ENCODE measurements at regions not wholly inside any gene's neighbourhood (a gene's known extent, or its start where the extent isn't known, plus 50 kb on each side); places are given as distances from the start of the nearest gene placed in this dataset.
"Not testable (repeated sequence)": the region's sequence is repeated elsewhere in the genome, so short reads cannot be mapped to it uniquely, and the experiment has no call there.

DNA sequence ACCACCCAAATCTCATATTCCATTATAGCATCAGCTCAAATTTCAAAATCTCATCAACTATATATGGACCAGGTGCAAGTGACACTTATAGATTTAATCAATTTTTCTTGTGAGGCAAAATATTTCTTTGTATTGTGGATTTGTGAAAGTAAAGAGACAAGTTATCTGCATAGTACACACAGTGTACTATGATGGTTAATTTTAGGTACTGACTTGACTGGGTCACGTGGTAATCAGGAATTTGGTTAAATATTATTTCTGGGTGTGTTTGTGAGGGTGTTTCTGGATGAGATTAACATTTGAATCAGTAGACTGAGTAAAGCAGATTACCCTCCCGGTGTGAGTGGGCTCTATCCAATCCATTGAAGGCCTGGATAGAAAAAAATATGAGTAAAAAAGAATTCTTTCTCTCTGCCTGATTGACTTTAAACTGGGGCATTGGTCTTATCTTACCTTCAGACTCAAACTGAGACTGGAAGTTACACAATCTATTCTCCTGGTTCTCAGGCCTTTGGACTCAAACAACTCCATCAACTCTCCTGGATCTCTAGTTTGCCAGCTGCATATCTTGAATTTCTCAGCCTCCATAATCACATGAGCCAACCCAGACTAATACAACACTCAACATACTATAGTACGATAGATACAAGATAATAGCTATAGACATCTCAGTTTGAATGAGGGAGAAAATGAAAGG is 799.9 kb downstream of the NAP1L3 start:
- ATAC-seq; H2AFZ ChIP-seq (ENCODE audit: low read depth, low read length); intact Hi-C loops (cut with micrococcal nuclease); H3K27me3 ChIP-seq (ENCODE audit: control insufficient read depth in 2 of 2, insufficient read depth in 2 of 2, low read length in 2 of 2); H3K27ac ChIP-seq (ENCODE audit: extremely low read depth, low read depth, low read length); BruUV-seq (replicated peaks); DNase-seq (ENCODE audit: extremely low read depth in 1 of 4, low spot score in 3 of 4); H3K9me1 ChIP-seq (ENCODE audit: control insufficient read depth, insufficient read depth, low read length); H3K9me3 ChIP-seq (replicated peaks; ENCODE audit: control insufficient read depth, insufficient read depth, low read depth, low read length); FAIRE-seq; H3K4me2 ChIP-seq (ENCODE audit: insufficient read depth, low read length); H3K4me1 ChIP-seq (replicated peaks in 1 of 2; ENCODE audit: control insufficient read depth in 2 of 2, insufficient read depth in 2 of 2, low read length in 2 of 2); in situ Hi-C loops (cut with MboI); H3K36me3 ChIP-seq (ENCODE audit: control insufficient read depth, insufficient read depth, low read length); CTCF ChIA-PET (ENCODE audit: low intra/inter-chr PET ratio); H3K79me2 ChIP-seq (ENCODE audit: control insufficient read depth, insufficient read depth, low read length); H3K4me3 ChIP-seq; POLR2A ChIA-PET; H4K20me1 ChIP-seq (replicated peaks; ENCODE audit: control insufficient read depth, insufficient read depth, low read length); H3K9ac ChIP-seq (ENCODE audit: insufficient read depth in 1 of 2, low read depth in 2 of 2, low read length in 2 of 2): not testable (repeated sequence)
- WGBS (ENCODE audit: insufficient coverage, low coverage, missing lambda C conversion rate) = 0% methylated on average over 3 of the region's 3 CpGs

DNA sequence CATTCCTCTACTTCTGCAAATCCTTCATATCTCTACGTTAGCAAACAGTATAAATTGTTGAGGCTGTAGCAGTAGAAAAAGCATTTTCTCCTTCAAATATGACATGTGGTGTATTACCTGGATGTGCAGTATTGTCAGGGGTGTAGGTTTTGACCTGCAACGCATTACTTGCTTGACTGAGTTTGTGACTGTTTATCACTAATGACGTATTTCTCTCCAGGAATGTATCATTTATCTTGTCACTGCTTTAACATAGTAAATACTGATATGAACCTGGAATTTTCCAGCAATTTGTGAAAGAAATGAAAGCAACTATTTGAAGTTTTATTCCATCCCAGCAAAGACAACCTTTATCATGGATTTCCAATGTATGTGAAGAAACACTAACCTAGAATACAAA is 823.4 kb downstream of the NAP1L3 start:
- ATAC-seq; H3K36me3 ChIP-seq (ENCODE audit: control insufficient read depth, insufficient read depth, low read length); H3K4me3 ChIP-seq; intact Hi-C loops (cut with micrococcal nuclease); in situ Hi-C loops (cut with MboI); BruUV-seq (replicated peaks); H3K27ac ChIP-seq (ENCODE audit: extremely low read depth, low read depth, low read length); H3K27me3 ChIP-seq (ENCODE audit: control insufficient read depth in 2 of 2, insufficient read depth in 2 of 2, low read length in 2 of 2); POLR2A ChIA-PET; H2AFZ ChIP-seq (ENCODE audit: low read depth, low read length); H3K79me2 ChIP-seq (ENCODE audit: control insufficient read depth, insufficient read depth, low read length); H3K9ac ChIP-seq (ENCODE audit: insufficient read depth in 1 of 2, low read depth in 2 of 2, low read length in 2 of 2); H4K20me1 ChIP-seq (replicated peaks; ENCODE audit: control insufficient read depth, insufficient read depth, low read length); FAIRE-seq; DNase-seq (ENCODE audit: extremely low read depth in 1 of 4, low spot score in 3 of 4); H3K9me3 ChIP-seq (replicated peaks; ENCODE audit: control insufficient read depth, insufficient read depth, low read depth, low read length); H3K4me1 ChIP-seq (replicated peaks in 1 of 2; ENCODE audit: control insufficient read depth in 2 of 2, insufficient read depth in 2 of 2, low read length in 2 of 2); H3K4me2 ChIP-seq (ENCODE audit: insufficient read depth, low read length); CTCF ChIA-PET (ENCODE audit: low intra/inter-chr PET ratio); H3K9me1 ChIP-seq (ENCODE audit: control insufficient read depth, insufficient read depth, low read length): not testable (repeated sequence)
- 0% methylated on average over 3 of the region's 3 CpGs for WGBS (ENCODE audit: insufficient coverage, low coverage, missing lambda C conversion rate)

DNA sequence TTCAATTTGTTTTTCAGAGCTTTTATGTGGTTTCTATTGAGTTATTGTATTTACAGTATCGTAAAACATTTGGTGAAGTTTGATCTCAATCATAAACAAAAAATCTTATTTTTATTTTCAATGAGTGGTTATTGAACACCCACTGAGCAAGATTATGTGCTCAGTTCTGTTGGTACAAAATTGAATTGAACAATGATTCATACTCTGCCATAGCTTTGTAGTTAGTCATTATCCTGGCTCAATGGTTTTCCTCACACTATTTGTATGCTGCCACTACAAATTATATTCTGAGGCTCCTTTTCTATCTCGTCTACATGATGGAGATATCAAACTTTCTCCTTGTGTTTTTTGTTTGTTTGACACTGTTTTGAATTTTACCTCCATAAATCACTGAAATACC is 829.5 kb downstream of the NAP1L3 start:
- H3K27me3 ChIP-seq (ENCODE audit: control insufficient read depth in 2 of 2, insufficient read depth in 2 of 2, low read length in 2 of 2); H3K4me1 ChIP-seq (replicated peaks in 1 of 2; ENCODE audit: control insufficient read depth in 2 of 2, insufficient read depth in 2 of 2, low read length in 2 of 2); H4K20me1 ChIP-seq (replicated peaks; ENCODE audit: control insufficient read depth, insufficient read depth, low read length); H3K79me2 ChIP-seq (ENCODE audit: control insufficient read depth, insufficient read depth, low read length); H3K4me2 ChIP-seq (ENCODE audit: insufficient read depth, low read length); H3K9me3 ChIP-seq (replicated peaks; ENCODE audit: control insufficient read depth, insufficient read depth, low read depth, low read length); BruUV-seq (replicated peaks); CTCF ChIA-PET (ENCODE audit: low intra/inter-chr PET ratio); H3K27ac ChIP-seq (ENCODE audit: extremely low read depth, low read depth, low read length); FAIRE-seq; POLR2A ChIA-PET; H2AFZ ChIP-seq (ENCODE audit: low read depth, low read length); H3K36me3 ChIP-seq (ENCODE audit: control insufficient read depth, insufficient read depth, low read length); DNase-seq (ENCODE audit: extremely low read depth in 1 of 4, low spot score in 3 of 4); H3K9ac ChIP-seq (ENCODE audit: insufficient read depth in 1 of 2, low read depth in 2 of 2, low read length in 2 of 2); H3K9me1 ChIP-seq (ENCODE audit: control insufficient read depth, insufficient read depth, low read length); H3K4me3 ChIP-seq; in situ Hi-C loops (cut with MboI); ATAC-seq; intact Hi-C loops (cut with micrococcal nuclease): not testable (repeated sequence)
- WGBS (ENCODE audit: insufficient coverage, low coverage, missing lambda C conversion rate) = 33% methylated on average over 1 of the region's 2 CpGs

DNA sequence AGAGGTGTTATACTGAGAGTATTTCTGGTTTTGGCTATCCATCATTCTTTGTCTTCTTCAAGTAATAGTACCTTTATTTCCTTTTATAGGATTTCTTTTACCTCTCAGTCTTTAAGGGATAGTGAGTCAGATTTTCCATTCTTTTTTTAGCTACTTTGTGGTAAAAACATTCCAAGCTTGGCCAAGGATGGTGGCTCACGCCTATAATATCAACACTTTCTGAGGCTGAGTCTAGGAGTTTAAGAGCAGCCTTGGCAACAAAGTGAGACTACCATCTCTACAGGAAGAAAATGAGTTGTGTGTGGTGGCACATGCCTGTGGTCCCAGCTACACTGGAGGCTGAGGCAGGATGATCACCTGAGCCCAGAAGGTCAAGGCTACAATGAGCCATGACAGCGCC is 840.6 kb downstream of the NAP1L3 start:
- POLR2A ChIA-PET; H3K4me1 ChIP-seq (replicated peaks in 1 of 2; ENCODE audit: control insufficient read depth in 2 of 2, insufficient read depth in 2 of 2, low read length in 2 of 2); H4K20me1 ChIP-seq (replicated peaks; ENCODE audit: control insufficient read depth, insufficient read depth, low read length); H3K4me3 ChIP-seq; H3K4me2 ChIP-seq (ENCODE audit: insufficient read depth, low read length); CTCF ChIA-PET (ENCODE audit: low intra/inter-chr PET ratio); H2AFZ ChIP-seq (ENCODE audit: low read depth, low read length); H3K79me2 ChIP-seq (ENCODE audit: control insufficient read depth, insufficient read depth, low read length); H3K36me3 ChIP-seq (ENCODE audit: control insufficient read depth, insufficient read depth, low read length); DNase-seq (ENCODE audit: extremely low read depth in 1 of 4, low spot score in 3 of 4); H3K9me1 ChIP-seq (ENCODE audit: control insufficient read depth, insufficient read depth, low read length); BruUV-seq (replicated peaks); in situ Hi-C loops (cut with MboI); H3K9ac ChIP-seq (ENCODE audit: insufficient read depth in 1 of 2, low read depth in 2 of 2, low read length in 2 of 2); FAIRE-seq; H3K9me3 ChIP-seq (replicated peaks; ENCODE audit: control insufficient read depth, insufficient read depth, low read depth, low read length); intact Hi-C loops (cut with micrococcal nuclease); ATAC-seq; H3K27ac ChIP-seq (ENCODE audit: extremely low read depth, low read depth, low read length); H3K27me3 ChIP-seq (ENCODE audit: control insufficient read depth in 2 of 2, insufficient read depth in 2 of 2, low read length in 2 of 2): not testable (repeated sequence)
- 0% methylated on average over 1 of the region's 2 CpGs for WGBS (ENCODE audit: insufficient coverage, low coverage, missing lambda C conversion rate)

All from K562 (cell line).